ENCODE measurements at regions not wholly inside any gene's neighbourhood (a gene's known extent, or its start where the extent isn't known, plus 50 kb on each side); places are given as distances from the start of the nearest gene placed in this dataset.

- no peak for DNase-seq (ENCODE audit: low read depth, low spot score)
- Histone ChIP-seq H3K9me3 (ENCODE audit: control insufficient read depth, insufficient read depth, low read length) (peaks cover 10% of the 10 kb centered on the region), H3K27ac (ENCODE audit: low read depth, low read length) (no peak overlapping the region), H3K27me3 (ENCODE audit: control insufficient read depth, insufficient read depth, low read length) (no peaks in the 10 kb centered on the region), H3K4me3 (ENCODE audit: low read depth, low read length) (no peak overlapping the region)
- ChIA-PET CTCF (no interaction called here), POLR2A (no interaction called here)
- no peak for TF ChIP-seq CTCF (IDR thresholded peaks at IDR 0.05; ENCODE audit: low read depth, low read length)
Measured at GRCh38 chr1:239228451-239228850, 157.9 kb upstream of the CHRM3 start.

GRCh38 chr1:239225396-239225795, 161.0 kb upstream of the CHRM3 start:
- POLR2A ChIA-PET, result no interaction called here
- Histone ChIP-seq H3K27ac (ENCODE audit: low read depth, low read length) (no peak overlapping the region), H3K9me3 (ENCODE audit: control insufficient read depth, insufficient read depth, low read length) (peaks cover 10% of the 10 kb centered on the region), H3K4me3 (ENCODE audit: low read depth, low read length) (no peak overlapping the region), H3K27me3 (ENCODE audit: control insufficient read depth, insufficient read depth, low read length) (no peaks in the 10 kb centered on the region)
- no peak for DNase-seq (ENCODE audit: low read depth, low spot score)
- CTCF ChIA-PET, result no interaction called here
- TF ChIP-seq CTCF (IDR thresholded peaks at IDR 0.05; ENCODE audit: low read depth, low read length), result no peak

GRCh38 chr1:239224100-239224499, 162.3 kb upstream of the CHRM3 start:
- H3K27ac ChIP-seq (ENCODE audit: low read depth, low read length), result no peak overlapping the region
- H3K9me3 ChIP-seq (ENCODE audit: control insufficient read depth, insufficient read depth, low read length), result peaks cover 10% of the 10 kb centered on the region
- no peak for DNase-seq (ENCODE audit: low read depth, low spot score)
- ChIA-PET POLR2A (no interaction called here), CTCF (no interaction called here)
- H3K4me3 ChIP-seq (ENCODE audit: low read depth, low read length), result no peak overlapping the region
- H3K27me3 ChIP-seq (ENCODE audit: control insufficient read depth, insufficient read depth, low read length), result no peaks in the 10 kb centered on the region
- no peak for TF ChIP-seq CTCF (IDR thresholded peaks at IDR 0.05; ENCODE audit: low read depth, low read length)

- no peak overlapping the region for H3K27ac ChIP-seq (ENCODE audit: low read depth, low read length)
- ChIA-PET CTCF (no interaction called here), POLR2A (no interaction called here)
- H3K4me3 ChIP-seq (ENCODE audit: low read depth, low read length), result no peak overlapping the region
- no peaks in the 10 kb centered on the region for H3K27me3 ChIP-seq (ENCODE audit: control insufficient read depth, insufficient read depth, low read length)
- peaks cover 12% of the 10 kb centered on the region for H3K9me3 ChIP-seq (ENCODE audit: control insufficient read depth, insufficient read depth, low read length)
- TF ChIP-seq CTCF (IDR thresholded peaks at IDR 0.05; ENCODE audit: low read depth, low read length), result no peak
- DNase-seq (ENCODE audit: low read depth, low spot score), result no peak
Measured at GRCh38 chr1:239222999-239223398, 163.4 kb upstream of the CHRM3 start.

- TF ChIP-seq CTCF (IDR thresholded peaks at IDR 0.05; ENCODE audit: low read depth, low read length), result no peak
Measured at GRCh38 chr1:239221656-239222055, 164.7 kb upstream of the CHRM3 start.

More at GRCh38 chr1:239221656-239222055, 164.7 kb upstream of the CHRM3 start:
- Histone ChIP-seq H3K27ac (ENCODE audit: low read depth, low read length) (no peak overlapping the region), H3K27me3 (ENCODE audit: control insufficient read depth, insufficient read depth, low read length) (no peaks in the 10 kb centered on the region), H3K9me3 (ENCODE audit: control insufficient read depth, insufficient read depth, low read length) (peaks cover 17% of the 10 kb centered on the region), H3K4me3 (ENCODE audit: low read depth, low read length) (no peak overlapping the region)
- CTCF ChIA-PET, result no interaction called here
- POLR2A ChIA-PET, result no interaction called here
- DNase-seq (ENCODE audit: low read depth, low spot score), result no peak
